K562 (cell line): ENCODE measurements at regions not wholly inside any gene's neighbourhood (a gene's known extent, or its start where the extent isn't known, plus 50 kb on each side); places are given as distances from the start of the nearest gene placed in this dataset.

ENCODE experiments used
- ATAC-seq: fragments of 200-7000 bp; cut with Tn5 transposase; 3 replicates; pipeline ENCODE4 v1.9.1; 2020; ENCODE audit warnings: moderate library complexity
- BruUV-seq: library from RNA; stranded (reverse); fragments of 400-500 nt; replicated peaks from 2 replicates; lab custom pipeline; 2021; lab: Mats Ljungman, UMichigan
- CTCF ChIA-PET: fragments of 300-600 bp; formaldehyde crosslinking; extraction: SDS; loops from one replicate; lab custom pipeline; 2021; ENCODE audit warnings: low intra/inter-chr PET ratio; lab: Yijun Ruan, JAX
- POLR2A ChIA-PET: fragments of 300-600, 350-650 bp; sonication (Branson Sonifier 250); formaldehyde crosslinking; extraction: SDS; loops from one replicate; lab custom pipeline; 2021; ENCODE audit warnings: antibody characterized with exemption, inconsistent platforms; lab: Yijun Ruan, JAX
- DNase-seq, 4 experiments: peaks; one replicate each; pipeline versions ENCODE4 v3.0.0 to v3.0.0-alpha.2; 2011 to 2018; ENCODE audit warnings: low spot score in 3 of 4, mixed read lengths in 3 of 4; ENCODE audit errors: extremely low read depth in 1 of 4
- FAIRE-seq: peaks from 2 replicates; lab custom pipeline; 2011; peaks lifted over from hg19 to GRCh38; lab: Jason Lieb, UNC
- H2AFZ ChIP-seq: 2 replicates; pipeline ENCODE4 v1.6.0; 2011; ENCODE audit warnings: low read depth, low read length, control low read depth, inconsistent platforms
- H3K27ac ChIP-seq: fragments of 200-600 bp; 3 replicates; pipeline ENCODE4 v1.8.0; 2011; ENCODE audit warnings: low read depth, mild to moderate bottlenecking, control low read depth, inconsistent platforms, low read length, moderate library complexity, mixed read lengths; ENCODE audit errors: extremely low read depth
- H3K27me3 ChIP-seq, 2 experiments: fragments of 300-600 bp in 1 of 2; 2 replicates in 1 of 2; 3 replicates in 1 of 2; pipeline versions ENCODE4 v1.6.0 to v1.8.0; 2011; ENCODE audit warnings: inconsistent platforms in 2 of 2, low read length in 2 of 2, mild to moderate bottlenecking in 1 of 2, mixed read lengths in 1 of 2, moderate library complexity in 1 of 2; ENCODE audit not compliant: control insufficient read depth in 2 of 2, insufficient read depth in 2 of 2
- H3K36me3 ChIP-seq: fragments of 300-600 bp; 3 replicates; pipeline ENCODE4 v1.8.0; 2011; ENCODE audit warnings: mild to moderate bottlenecking, low read length, inconsistent platforms; ENCODE audit not compliant: control insufficient read depth, insufficient read depth
- H3K4me1 ChIP-seq, 2 experiments: fragments of 200-600 bp in 1 of 2; replicated peaks in 1 of 2; 2 replicates in 1 of 2; 3 replicates in 1 of 2; pipeline versions ENCODE4 v1.5.1 to v1.8.0; 2011; ENCODE audit warnings: inconsistent platforms in 2 of 2, low read length in 2 of 2, mild to moderate bottlenecking in 1 of 2, mixed read lengths in 1 of 2, moderate library complexity in 1 of 2; ENCODE audit not compliant: control insufficient read depth in 2 of 2, insufficient read depth in 2 of 2
- H3K4me2 ChIP-seq: 2 replicates; pipeline ENCODE4 v1.6.1; 2011; ENCODE audit warnings: low read length, control low read depth, inconsistent platforms, mixed read lengths; ENCODE audit not compliant: insufficient read depth
- H3K4me3 ChIP-seq: fragments of 200-600 bp; sonication (generic), shearing (Covaris generic); 2 replicates; pipeline ENCODE4 v1.5.1; 2016; ENCODE audit warnings: control low read depth, inconsistent platforms
- H3K79me2 ChIP-seq: fragments of 200-600 bp; 3 replicates; pipeline ENCODE4 v1.8.0; 2011; ENCODE audit warnings: low read length, inconsistent platforms; ENCODE audit not compliant: control insufficient read depth, insufficient read depth
- H3K9ac ChIP-seq, 2 experiments: 2 replicates each; pipeline versions ENCODE4 v1.6.0 to v1.6.1; 2011; ENCODE audit warnings: low read depth in 2 of 2, low read length in 2 of 2, control low read depth in 1 of 2, inconsistent platforms in 1 of 2, mild to moderate bottlenecking in 1 of 2, mixed read lengths in 1 of 2; ENCODE audit not compliant: insufficient read depth in 1 of 2
- H3K9me1 ChIP-seq: one replicate; pipeline ENCODE4 v1.6.0; 2011; ENCODE audit warnings: inconsistent platforms, mild to moderate bottlenecking, low read length, moderate library complexity; ENCODE audit not compliant: control insufficient read depth, insufficient read depth
- H3K9me3 ChIP-seq: replicated peaks from 2 replicates; pipeline ENCODE4 v1.5.1; 2011; ENCODE audit warnings: low read depth, low read length, inconsistent platforms; ENCODE audit not compliant: control insufficient read depth, insufficient read depth
- H4K20me1 ChIP-seq: replicated peaks from 2 replicates; pipeline ENCODE4 v1.6.1; 2011; ENCODE audit warnings: low read length, inconsistent platforms, mixed read lengths; ENCODE audit not compliant: control insufficient read depth, insufficient read depth
- ELF2 ChIP-seq: fragments of 250-450 bp; sonication (Bioruptor Pico); IDR thresholded peaks from 2 replicates; pipeline ENCODE4 v1.5.0; 2021; ENCODE audit warnings: mild to moderate bottlenecking
- HNRNPH1 ChIP-seq: fragments of 200-400 bp; formaldehyde crosslinking; optimal IDR thresholded peaks from 2 replicates; pipeline ENCODE3; 2017; ENCODE audit warnings: low read depth, mild to moderate bottlenecking, low read length, moderate library complexity
- MEIS2 ChIP-seq: fragments of 450-650 bp; IDR thresholded peaks from 2 replicates; pipeline ENCODE4 v1.6.1; 2014; ENCODE audit warnings: mild to moderate bottlenecking; ENCODE audit not compliant: partially characterized antibody
- MYC ChIP-seq, 2 experiments: fragments of 250-450 bp in 1 of 2; sonication (Bioruptor Pico) in 1 of 2; IDR thresholded peaks; 2 replicates each; pipeline versions ENCODE4 v1.5.1 to v1.6.1; 2012 to 2021; ENCODE audit warnings: low read depth in 2 of 2, borderline replicate concordance in 1 of 2, improper control_type of control experiment in 1 of 2, low read length in 1 of 2, mild to moderate bottlenecking in 1 of 2, moderate library complexity in 1 of 2
- ZNF79 ChIP-seq: fragments of 250-450 bp; sonication (Bioruptor Pico); IDR thresholded peaks from 2 replicates; pipeline ENCODE4 v1.4.0; 2020; ENCODE audit warnings: low read depth, mild to moderate bottlenecking, moderate library complexity
- WGBS: fragments of 100-300 bp; shearing (Covaris generic); methylation state at CpG from one replicate; pipeline ENCODE4 v1.1.6; 2016; ENCODE audit warnings: low coverage, mixed read lengths; ENCODE audit not compliant: insufficient coverage; ENCODE audit errors: missing lambda C conversion rate; 5-methylcytosine and 5-hydroxymethylcytosine counted together
- in situ Hi-C: fragments of 300-500 bp; cut with MboI; formaldehyde crosslinking; loops from 4 replicates; pipeline ENCODE4 v1.15.0; 2018; ENCODE audit warnings: inconsistent platforms, mixed read lengths
- intact Hi-C: fragments of 100-400 bp; cut with micrococcal nuclease; formaldehyde crosslinking; loops from 2 replicates; pipeline ENCODE4 v1.14.2; 2022
- TF ChIP-seq, protein P1 (sequence below): fragments of 450-650 bp; IDR thresholded peaks from 2 replicates; pipeline ENCODE4 v1.6.1; 2018; ENCODE audit not compliant: partially characterized antibody

DNA sequence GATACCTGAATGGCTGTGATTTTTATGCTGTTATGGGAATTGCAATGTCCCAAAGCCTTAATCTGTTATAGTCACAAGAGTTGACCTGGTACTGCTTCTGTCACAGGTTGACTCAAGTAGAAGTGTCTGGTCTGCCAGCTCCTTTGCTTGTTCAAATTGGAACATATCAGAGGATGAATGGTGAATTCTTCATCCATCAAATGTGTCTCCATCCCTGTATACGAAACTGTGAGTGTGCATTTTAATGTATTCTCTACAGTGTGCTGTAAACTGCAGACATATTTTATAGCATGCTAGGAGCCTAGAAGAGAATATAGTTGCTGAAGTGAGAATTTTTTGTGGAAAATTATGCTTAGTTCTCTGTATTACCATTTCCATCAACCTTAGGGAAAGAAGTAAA lies 608.4 kb downstream of the AMY1C start:
- no peaks in the 10 kb centered on the region for H4K20me1 ChIP-seq
- BruUV-seq: no TSS peak
- intact Hi-C loops: no loop called here
- H3K79me2 ChIP-seq: no peaks in the 10 kb centered on the region
- no peak overlapping the region for H2AFZ ChIP-seq
- H3K27ac ChIP-seq: no peak overlapping the region
- no peak for TF ChIP-seq MEIS2
- TF ChIP-seq HNRNPH1: no peak
- TF ChIP-seq ELF2 (CRISPR knock-in tag): no peak
- TF ChIP-seq, protein P1, sequence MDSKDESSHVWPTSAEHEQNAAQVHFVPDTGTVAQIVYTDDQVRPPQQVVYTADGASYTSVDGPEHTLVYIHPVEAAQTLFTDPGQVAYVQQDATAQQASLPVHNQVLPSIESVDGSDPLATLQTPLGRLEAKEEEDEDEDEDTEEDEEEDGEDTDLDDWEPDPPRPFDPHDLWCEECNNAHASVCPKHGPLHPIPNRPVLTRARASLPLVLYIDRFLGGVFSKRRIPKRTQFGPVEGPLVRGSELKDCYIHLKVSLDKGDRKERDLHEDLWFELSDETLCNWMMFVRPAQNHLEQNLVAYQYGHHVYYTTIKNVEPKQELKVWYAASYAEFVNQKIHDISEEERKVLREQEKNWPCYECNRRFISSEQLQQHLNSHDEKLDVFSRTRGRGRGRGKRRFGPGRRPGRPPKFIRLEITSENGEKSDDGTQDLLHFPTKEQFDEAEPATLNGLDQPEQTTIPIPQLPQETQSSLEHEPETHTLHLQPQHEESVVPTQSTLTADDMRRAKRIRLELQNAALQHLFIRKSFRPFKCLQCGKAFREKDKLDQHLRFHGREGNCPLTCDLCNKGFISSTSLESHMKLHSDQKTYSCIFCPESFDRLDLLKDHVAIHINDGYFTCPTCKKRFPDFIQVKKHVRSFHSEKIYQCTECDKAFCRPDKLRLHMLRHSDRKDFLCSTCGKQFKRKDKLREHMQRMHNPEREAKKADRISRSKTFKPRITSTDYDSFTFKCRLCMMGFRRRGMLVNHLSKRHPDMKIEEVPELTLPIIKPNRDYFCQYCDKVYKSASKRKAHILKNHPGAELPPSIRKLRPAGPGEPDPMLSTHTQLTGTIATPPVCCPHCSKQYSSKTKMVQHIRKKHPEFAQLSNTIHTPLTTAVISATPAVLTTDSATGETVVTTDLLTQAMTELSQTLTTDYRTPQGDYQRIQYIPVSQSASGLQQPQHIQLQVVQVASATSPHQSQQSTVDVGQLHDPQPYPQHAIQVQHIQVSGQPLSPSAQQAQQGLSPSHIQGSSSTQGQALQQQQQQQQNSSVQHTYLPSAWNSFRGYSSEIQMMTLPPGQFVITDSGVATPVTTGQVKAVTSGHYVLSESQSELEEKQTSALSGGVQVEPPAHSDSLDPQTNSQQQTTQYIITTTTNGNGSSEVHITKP: no peak
- TF ChIP-seq MYC (IDR thresholded peaks at IDR 0.05; ENCODE audit: low read depth, low read length): no peak
- TF ChIP-seq MYC (CRISPR knock-in tag; IDR thresholded peaks at IDR 0.05; ENCODE audit: borderline replicate concordance, low read depth): no peak
- no peak for TF ChIP-seq ZNF79
- POLR2A ChIA-PET: no interaction called here
- H3K36me3 ChIP-seq: no peaks in the 10 kb centered on the region
- no peak overlapping the region for H3K4me2 ChIP-seq
- H3K9ac ChIP-seq: no peak overlapping the region
- FAIRE-seq: no peak
- H3K4me3 ChIP-seq: no peak overlapping the region
- H3K27me3 ChIP-seq: no peaks in the 10 kb centered on the region
- 0% methylated on average over 1 of the region's 1 CpG for WGBS
- H3K9me3 ChIP-seq: no peaks in the 10 kb centered on the region
- CTCF ChIA-PET: no interaction called here
- DNase-seq: no peak
- no peak for ATAC-seq
- no peaks in the 10 kb centered on the region for H3K9me1 ChIP-seq
- H3K4me1 ChIP-seq: no peaks in the 10 kb centered on the region
- in situ Hi-C loops: no loop called here
